Natural killer cell treated with Interleukin-12 subunit alpha and Interleukin-12 subunit beta and Interleukin-15 and Interleukin-18, amount 100 ng/mL, for 72 hours (primary cell): ENCODE measurements at regions not wholly inside any gene's neighbourhood (a gene's known extent, or its start where the extent isn't known, plus 50 kb on each side); places are given as distances from the start of the nearest gene placed in this dataset.

Experiments
- ATAC-seq, 2 donors: fragments of 150-1000 bp; cut with Tn5 transposase in 1 of 2; sonication (Bioruptor Pico), chemical (Tn5 transposase) in 1 of 2; 2 replicates each; pipeline ENCODE4 v1.10.0; 2021
- DNase-seq: peaks from one replicate; pipeline ENCODE4 v3.0.0; 2022; ENCODE audit warnings: low spot score
- H3K27ac Mint-ChIP-seq, 2 donors: 1 replicate in 1 of 2; 2 replicates in 1 of 2; pipeline ENCODE4 v1.8.0; 2022; ENCODE audit warnings: mixed read lengths in 2 of 2, mild to moderate bottlenecking in 1 of 2, moderate library complexity in 1 of 2
- H3K27me3 Mint-ChIP-seq, 2 donors: 1 replicate in 1 of 2; 2 replicates in 1 of 2; pipeline ENCODE4 v1.8.0; 2022; ENCODE audit warnings: mixed read lengths in 2 of 2
- H3K36me3 Mint-ChIP-seq: one replicate; pipeline ENCODE4 v1.8.0; 2022; ENCODE audit warnings: mixed read lengths
- H3K4me1 Mint-ChIP-seq, 2 donors: 1 replicate in 1 of 2; 2 replicates in 1 of 2; pipeline ENCODE4 v1.8.0; 2022; ENCODE audit warnings: low read depth in 2 of 2, mixed read lengths in 2 of 2, mild to moderate bottlenecking in 1 of 2
- H3K4me3 Mint-ChIP-seq: one replicate; pipeline ENCODE4 v1.8.0; 2022; ENCODE audit warnings: mixed read lengths
- H3K9me3 Mint-ChIP-seq: 2 replicates; pipeline ENCODE4 v1.8.0; 2022; ENCODE audit warnings: mixed read lengths

DNA sequence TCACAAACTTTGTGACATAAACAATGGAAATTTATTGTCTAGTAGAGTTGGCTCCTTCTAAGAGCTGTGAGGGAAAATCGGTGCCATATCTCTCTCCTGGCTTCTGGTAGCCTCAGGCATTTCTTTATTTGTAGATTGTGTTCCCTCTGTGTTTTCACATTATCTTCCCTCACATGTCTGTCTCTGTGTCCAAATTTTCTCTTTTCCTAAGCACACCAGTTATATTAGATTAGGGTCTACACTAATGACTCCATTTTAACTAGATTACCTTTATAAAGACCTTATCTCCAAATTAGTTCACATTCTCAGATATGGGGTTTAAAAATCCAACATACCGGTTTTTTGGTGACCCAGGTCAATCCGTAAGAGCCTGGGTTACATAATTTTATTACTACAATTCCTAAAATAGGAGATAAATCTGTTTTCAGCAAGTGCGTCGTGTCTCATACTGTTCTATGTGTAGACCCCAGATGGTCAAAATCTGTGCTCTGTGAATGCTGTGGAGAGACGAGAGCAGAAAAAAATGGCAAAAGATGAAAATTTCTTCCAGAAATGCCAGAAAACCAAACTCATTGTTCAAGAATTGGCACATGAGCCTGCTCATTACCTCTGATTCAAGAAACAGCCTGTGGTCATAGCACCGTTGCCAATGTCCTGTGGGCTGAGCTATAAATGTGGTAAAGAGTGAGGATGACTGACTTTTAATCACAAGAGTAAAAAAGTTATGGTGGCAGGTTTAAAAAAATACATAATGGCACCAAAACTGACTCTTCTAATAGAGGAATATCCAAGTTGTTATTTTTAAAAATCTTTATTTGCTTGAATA, 574.7 kb downstream of the PCDH7 start:
- no peaks in the 10 kb centered on the region for H3K36me3 Mint-ChIP-seq
- H3K27ac Mint-ChIP-seq = no peak overlapping the region
- DNase-seq = no peak
- H3K9me3 Mint-ChIP-seq = peaks cover 14% of the 10 kb centered on the region
- H3K27me3 Mint-ChIP-seq = no peaks in the 10 kb centered on the region
- H3K4me3 Mint-ChIP-seq = no peak overlapping the region
- ATAC-seq = no peak
- H3K4me1 Mint-ChIP-seq = no peaks in the 10 kb centered on the region

DNA sequence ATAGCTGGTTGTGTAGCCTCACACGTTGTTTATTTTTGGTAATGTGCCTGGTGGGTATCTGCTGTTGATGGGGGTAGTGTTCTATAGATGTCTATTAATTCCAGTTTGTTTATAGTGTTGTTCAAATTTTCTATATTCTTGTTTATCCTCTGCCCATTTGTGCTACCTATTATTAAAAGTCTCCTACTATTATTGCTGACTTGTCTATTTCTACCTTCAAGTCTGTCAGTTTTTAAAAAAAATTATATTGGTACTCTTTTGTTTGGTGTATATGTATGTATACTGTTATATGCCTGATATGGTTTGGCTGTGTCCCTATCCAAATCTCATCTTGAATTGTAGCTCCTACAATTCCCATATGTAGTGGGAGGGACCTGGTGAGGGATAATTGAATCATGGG, 578.6 kb downstream of the PCDH7 start:
- DNase-seq = no peak

DNA sequence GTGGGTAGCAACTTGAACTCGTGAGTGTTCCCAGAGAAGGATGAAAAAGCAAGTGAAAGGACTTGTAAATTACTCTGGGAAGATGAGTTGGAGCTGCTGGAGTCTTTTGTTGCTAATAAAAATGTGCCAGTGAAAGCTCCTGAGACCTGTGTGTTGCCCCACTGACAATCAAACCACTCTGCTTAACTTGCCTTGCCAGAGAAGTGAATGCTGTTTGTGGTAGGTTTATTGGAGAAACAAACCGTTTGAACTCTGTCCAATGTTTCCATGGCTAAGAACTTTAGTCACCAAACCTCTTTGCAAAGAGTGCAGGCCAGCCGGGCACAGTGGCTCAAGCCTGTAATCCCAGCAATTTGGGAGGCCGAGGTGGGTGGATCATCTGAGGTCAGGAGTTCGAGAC, 586.9 kb downstream of the PCDH7 start:
- Mint-ChIP-seq H3K9me3 (peaks cover 24% of the 10 kb centered on the region), H3K4me1 (no peaks in the 10 kb centered on the region), H3K4me3 (no peak overlapping the region), H3K27me3 (no peaks in the 10 kb centered on the region), H3K36me3 (peaks cover 6% of the 10 kb centered on the region), H3K27ac (no peak overlapping the region)
- ATAC-seq (no peak), DNase-seq (no peak)

More for the DNA sequence above, 578.6 kb downstream of the PCDH7 start:
- Mint-ChIP-seq H3K36me3 (no peaks in the 10 kb centered on the region), H3K4me3 (no peak overlapping the region), H3K27me3 (no peaks in the 10 kb centered on the region), H3K9me3 (peaks cover 6% of the 10 kb centered on the region), H3K4me1 (no peaks in the 10 kb centered on the region), H3K27ac (no peak overlapping the region)
- no peak for ATAC-seq

DNA sequence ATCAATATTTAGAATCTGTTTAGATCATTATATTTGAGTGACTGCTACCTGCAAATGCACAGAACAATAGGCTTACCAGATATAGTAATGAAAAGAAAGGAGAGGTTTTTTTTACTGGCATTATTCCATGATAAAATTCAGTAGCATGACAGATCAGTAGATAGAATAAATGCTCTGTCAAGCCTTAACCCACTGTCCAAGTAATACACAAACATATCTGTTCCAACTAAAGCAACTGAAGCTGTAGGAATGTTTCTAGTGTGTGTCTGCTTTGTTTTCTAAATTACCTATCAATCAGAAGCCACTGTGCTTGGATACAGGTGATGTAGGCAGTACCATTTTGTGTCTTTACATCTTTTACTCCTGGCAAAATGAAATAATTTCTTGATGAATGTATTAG, 604.6 kb downstream of the PCDH7 start:
- Mint-ChIP-seq H3K27me3 (no peaks in the 10 kb centered on the region), H3K9me3 (peaks cover 15% of the 10 kb centered on the region), H3K4me1 (no peaks in the 10 kb centered on the region), H3K36me3 (no peaks in the 10 kb centered on the region), H3K4me3 (no peak overlapping the region), H3K27ac (no peak overlapping the region)
- ATAC-seq (no peak), DNase-seq (no peak)

DNA sequence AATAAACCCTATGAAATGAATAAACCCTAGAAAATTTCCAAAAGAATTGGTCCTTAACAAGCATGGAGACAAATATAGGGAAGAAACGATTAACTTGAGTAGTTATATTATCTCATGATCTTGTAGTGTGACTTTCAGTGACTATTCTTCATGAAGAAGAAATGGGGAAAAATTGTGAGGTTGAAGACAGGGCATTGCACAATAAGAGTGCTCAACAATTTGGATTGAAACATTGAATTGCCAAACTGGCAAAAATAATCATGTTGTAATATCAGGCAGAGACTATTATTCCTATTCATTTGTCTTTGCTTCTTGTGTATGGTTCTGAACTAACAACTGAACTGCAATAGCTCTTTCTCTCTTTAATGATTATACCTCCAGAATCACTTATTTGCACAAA, 605.1 kb downstream of the PCDH7 start:
- Mint-ChIP-seq H3K36me3 (no peaks in the 10 kb centered on the region), H3K4me1 (no peaks in the 10 kb centered on the region), H3K9me3 (peaks cover 15% of the 10 kb centered on the region), H3K27me3 (no peaks in the 10 kb centered on the region), H3K4me3 (no peak overlapping the region), H3K27ac (no peak overlapping the region)
- DNase-seq (no peak), ATAC-seq (no peak)

DNA sequence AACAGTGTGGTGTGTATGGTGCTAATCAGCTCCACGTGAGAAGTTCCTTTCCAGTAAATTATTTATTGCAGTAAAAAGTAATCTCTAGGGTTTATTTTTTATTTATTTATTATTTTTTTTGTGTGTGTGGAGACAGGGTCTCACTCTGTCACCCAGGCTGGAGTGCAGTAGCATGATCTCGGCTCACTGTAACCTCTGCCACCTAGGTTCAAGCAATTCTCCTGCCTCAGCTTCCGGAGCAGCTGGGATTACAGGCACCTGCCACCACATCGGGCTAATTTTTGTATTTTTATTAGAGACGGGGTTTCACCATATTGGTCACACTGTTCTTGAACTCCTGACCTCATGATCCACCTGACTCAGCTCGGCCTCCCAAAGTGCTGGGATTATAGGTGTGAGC, 606.9 kb downstream of the PCDH7 start:
- Mint-ChIP-seq H3K27ac (no peak overlapping the region), H3K9me3 (peaks cover 10% of the 10 kb centered on the region), H3K4me3 (no peak overlapping the region), H3K4me1 (no peaks in the 10 kb centered on the region), H3K36me3 (no peaks in the 10 kb centered on the region), H3K27me3 (no peaks in the 10 kb centered on the region)
- ATAC-seq (no peak), DNase-seq (no peak)

DNA sequence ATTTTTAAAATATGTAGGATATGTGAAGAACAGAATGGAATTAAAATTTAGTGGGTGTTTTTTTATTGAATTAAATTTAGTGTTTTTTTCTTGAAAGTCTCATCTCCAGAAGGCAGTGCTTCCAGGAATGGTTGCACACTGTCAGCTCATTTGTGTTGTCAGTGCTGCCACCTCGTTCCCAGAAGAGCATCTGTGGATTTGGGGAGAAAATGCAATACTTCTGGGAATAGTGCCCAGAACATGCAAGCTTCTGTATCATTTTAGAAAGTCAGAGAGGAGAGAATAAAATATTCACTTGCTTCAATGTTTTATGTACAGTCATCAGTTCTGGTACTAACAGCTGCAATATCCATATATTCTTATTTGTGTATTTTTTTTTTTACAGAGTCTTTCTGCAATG, 608.8 kb downstream of the PCDH7 start:
- no peaks in the 10 kb centered on the region for H3K4me1 Mint-ChIP-seq
- no peak for DNase-seq
- H3K4me3 Mint-ChIP-seq = no peak overlapping the region
- H3K27ac Mint-ChIP-seq = no peak overlapping the region
- H3K9me3 Mint-ChIP-seq = peaks cover 3% of the 10 kb centered on the region
- H3K36me3 Mint-ChIP-seq = no peaks in the 10 kb centered on the region
- no peaks in the 10 kb centered on the region for H3K27me3 Mint-ChIP-seq
- ATAC-seq = no peak

DNA sequence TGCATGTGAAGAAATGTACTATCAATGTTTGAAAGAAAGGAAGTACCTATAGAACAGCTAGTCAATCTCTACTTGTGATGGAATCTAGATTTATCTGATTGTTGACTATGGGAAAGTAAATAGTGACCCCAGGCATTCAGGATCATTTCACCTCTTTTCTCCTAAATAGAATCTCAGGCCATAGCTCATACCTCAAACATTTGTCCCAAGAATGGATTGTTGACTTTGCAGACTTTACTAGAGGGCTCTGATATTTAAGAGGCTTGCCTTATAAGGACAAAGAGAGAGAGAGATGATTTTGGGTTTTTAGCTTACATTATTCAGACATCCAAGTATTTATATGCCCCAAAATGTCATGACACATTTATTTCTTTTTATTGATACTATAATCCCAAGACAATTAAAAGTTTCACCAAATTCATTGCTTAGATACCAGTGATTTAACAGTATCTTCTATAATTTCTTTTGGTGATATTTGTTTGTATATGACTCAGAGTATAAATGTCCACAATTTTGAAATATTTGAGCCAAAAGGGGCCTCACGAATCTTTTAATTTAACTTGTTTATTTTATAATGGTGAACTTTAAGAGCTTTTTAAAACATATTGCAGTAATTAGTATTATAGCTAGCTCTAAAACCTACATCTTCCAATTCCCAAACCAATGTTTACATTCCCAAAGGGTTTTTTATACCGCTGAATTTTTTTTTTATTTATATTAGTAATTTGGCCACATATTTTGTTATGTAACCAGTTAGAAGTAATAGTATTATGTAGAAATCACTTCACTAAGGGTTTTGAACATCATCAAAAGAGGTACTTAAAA, 614.1 kb downstream of the PCDH7 start:
- Mint-ChIP-seq H3K4me1 (no peaks in the 10 kb centered on the region), H3K4me3 (no peak overlapping the region), H3K27ac (no peak overlapping the region), H3K27me3 (no peaks in the 10 kb centered on the region), H3K36me3 (no peaks in the 10 kb centered on the region), H3K9me3 (peaks cover 5% of the 10 kb centered on the region)
- ATAC-seq (no peak), DNase-seq (no peak)

DNA sequence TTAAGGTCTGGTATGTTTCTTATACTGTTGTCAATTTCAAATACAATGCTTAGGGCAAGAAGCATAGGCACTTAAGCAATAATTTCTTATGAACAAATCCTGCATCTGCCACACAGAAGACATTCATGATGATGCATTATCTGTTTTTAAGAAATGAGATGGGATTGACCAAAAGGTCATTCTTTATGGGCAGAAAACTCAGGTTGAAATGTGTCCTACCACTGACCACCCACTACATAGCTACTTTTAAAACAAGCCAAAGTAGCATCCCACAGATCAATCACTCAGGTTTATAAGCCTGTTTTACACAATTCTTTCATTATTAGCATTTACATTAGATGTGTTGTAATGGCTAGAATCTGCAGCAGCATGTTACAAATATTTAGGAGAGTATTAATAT, 617.8 kb downstream of the PCDH7 start:
- Mint-ChIP-seq H3K36me3 (peaks cover 16% of the 10 kb centered on the region), H3K4me1 (no peaks in the 10 kb centered on the region), H3K27me3 (no peaks in the 10 kb centered on the region), H3K4me3 (no peak overlapping the region), H3K9me3 (peaks cover 12% of the 10 kb centered on the region), H3K27ac (no peak overlapping the region)
- ATAC-seq = no peak
- DNase-seq = no peak

DNA sequence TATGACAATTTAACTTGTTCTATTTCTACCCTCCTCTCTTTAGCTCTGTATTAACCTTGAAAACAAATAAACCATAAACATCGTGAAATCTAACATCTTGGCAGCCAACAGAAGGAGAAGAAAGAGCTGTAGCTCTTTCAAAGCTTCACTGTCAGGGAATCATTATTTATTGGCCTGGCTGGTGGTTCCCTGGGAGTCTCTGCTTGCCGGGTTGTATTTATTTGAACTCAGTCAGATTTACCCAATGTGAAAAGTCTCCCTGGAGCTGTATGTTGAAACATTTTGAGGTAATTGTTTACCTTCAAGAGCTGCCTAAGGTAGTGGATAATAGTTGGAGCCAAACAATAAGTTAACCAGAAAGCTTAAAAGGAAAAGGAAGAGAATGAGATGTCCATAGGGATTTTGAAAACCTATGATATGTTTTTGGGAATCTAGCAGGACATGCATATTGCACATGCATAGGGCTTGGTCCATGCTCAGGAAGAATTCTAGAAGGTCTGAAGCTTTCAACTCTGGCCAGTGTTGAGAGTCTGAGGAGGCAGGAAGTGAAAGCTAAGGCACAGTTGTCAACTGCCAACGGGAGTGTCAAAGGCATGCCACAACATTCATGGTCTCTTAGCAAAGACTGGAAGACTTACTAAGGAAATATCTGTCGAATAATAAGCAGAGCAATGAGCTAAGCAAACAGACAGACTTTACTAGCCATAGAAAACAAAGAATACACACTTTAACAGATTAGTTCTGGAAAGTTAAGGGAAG, 621.6 kb downstream of the PCDH7 start:
- H3K4me1 Mint-ChIP-seq = no peaks in the 10 kb centered on the region
- H3K36me3 Mint-ChIP-seq = peaks cover 16% of the 10 kb centered on the region
- H3K9me3 Mint-ChIP-seq = peaks cover 11% of the 10 kb centered on the region
- ATAC-seq = no peak
- no peak overlapping the region for H3K27ac Mint-ChIP-seq
- no peak overlapping the region for H3K4me3 Mint-ChIP-seq
- DNase-seq = no peak
- H3K27me3 Mint-ChIP-seq = no peaks in the 10 kb centered on the region

DNA sequence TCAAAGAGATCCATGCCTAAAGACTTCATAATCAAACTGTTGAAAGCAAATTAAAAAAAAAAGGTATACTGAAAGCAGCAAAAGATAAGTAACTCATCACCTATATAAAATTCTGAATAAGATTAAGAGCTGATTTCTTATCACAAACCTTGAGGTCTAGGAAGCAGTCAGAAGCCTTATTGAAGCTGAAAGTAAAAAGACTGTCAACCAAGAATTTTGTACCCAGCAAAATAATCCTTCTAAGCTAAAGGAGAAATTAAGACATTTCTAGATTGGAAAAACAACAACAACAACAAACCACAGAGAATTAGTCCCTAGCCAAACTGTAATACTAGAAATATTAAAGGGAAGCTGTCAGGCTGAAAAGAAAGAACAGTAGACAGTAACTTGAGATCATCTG, 622.9 kb downstream of the PCDH7 start:
- DNase-seq = no peak
- Mint-ChIP-seq H3K4me3 (no peak overlapping the region), H3K36me3 (peaks cover 16% of the 10 kb centered on the region), H3K27me3 (no peaks in the 10 kb centered on the region), H3K27ac (no peak overlapping the region), H3K9me3 (peaks cover 11% of the 10 kb centered on the region), H3K4me1 (no peaks in the 10 kb centered on the region)
- no peak for ATAC-seq

DNA sequence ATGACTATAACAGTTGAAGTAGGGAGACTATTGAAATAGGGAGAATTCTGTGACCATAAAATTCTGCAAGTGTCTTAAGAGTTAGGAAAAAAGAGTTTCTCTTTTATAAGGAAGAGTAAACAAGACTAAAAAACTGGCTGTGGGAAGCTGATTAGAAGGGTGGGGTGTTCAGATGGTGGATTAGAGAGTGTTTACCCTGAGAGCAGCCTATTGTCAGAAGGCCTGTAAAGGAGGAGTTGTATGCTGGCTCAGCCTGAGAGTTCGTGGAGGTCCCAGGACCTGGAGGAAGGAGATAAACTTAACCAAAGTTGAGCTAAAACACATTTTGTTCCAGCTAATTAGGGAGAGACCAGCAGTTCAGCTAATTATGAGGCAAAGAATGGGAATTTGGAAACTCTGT, 629.7 kb downstream of the PCDH7 start:
- no peak overlapping the region for H3K27ac Mint-ChIP-seq
- ATAC-seq (no peak), DNase-seq (no peak)
- H3K4me1 Mint-ChIP-seq = no peaks in the 10 kb centered on the region
- no peaks in the 10 kb centered on the region for H3K36me3 Mint-ChIP-seq
- no peak overlapping the region for H3K4me3 Mint-ChIP-seq
- H3K9me3 Mint-ChIP-seq = peaks cover 5% of the 10 kb centered on the region
- H3K27me3 Mint-ChIP-seq = no peaks in the 10 kb centered on the region

DNA sequence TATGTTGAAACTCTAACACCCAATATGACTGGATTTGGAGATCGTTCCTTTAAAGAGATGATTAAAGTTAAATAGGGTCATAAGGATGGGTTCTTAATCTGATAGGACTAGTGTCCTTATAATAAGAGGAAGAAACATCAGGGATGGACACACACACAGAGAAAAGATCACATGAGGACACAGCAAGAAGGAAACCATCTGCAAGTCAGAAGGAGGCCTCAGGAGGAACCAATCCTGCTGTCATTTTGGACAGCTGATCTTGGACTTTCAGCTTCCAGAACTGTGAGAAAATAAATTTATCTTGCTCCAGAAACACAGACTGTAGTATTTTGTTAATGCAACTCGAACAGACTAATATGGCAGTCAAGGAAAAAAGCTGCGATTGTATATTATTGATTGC, 631.5 kb downstream of the PCDH7 start:
- no peak for ATAC-seq
- DNase-seq = no peak
- H3K27me3 Mint-ChIP-seq = no peaks in the 10 kb centered on the region
- no peaks in the 10 kb centered on the region for H3K4me1 Mint-ChIP-seq
- no peak overlapping the region for H3K4me3 Mint-ChIP-seq
- H3K27ac Mint-ChIP-seq = no peak overlapping the region
- H3K36me3 Mint-ChIP-seq = no peaks in the 10 kb centered on the region
- peaks cover 5% of the 10 kb centered on the region for H3K9me3 Mint-ChIP-seq

DNA sequence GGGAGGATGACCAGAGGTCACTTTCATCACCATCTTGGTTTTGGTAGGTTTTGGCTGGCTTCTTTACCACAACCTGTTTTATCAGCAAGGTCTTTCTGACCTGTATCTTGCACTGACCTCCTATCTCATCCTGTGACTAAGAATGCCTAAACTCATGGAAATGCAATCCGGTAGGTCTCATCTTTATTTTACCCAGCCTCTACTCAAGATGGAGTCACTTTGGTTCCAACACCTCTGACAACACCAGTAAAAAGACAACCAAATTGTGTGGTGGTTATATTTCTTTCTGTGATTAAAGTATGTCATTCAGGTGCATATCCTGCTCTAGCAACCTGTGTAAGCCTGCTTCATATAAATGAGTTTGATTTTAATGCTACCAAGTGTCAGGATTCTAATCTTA, 636.7 kb downstream of the PCDH7 start:
- no peak overlapping the region for H3K4me3 Mint-ChIP-seq
- ATAC-seq (no peak), DNase-seq (no peak)
- no peaks in the 10 kb centered on the region for H3K27me3 Mint-ChIP-seq
- no peaks in the 10 kb centered on the region for H3K4me1 Mint-ChIP-seq
- H3K36me3 Mint-ChIP-seq = no peaks in the 10 kb centered on the region
- peaks cover 3% of the 10 kb centered on the region for H3K9me3 Mint-ChIP-seq
- H3K27ac Mint-ChIP-seq = no peak overlapping the region
